ENCODE measurements at regions not wholly inside any gene's neighbourhood (a gene's known extent, or its start where the extent isn't known, plus 50 kb on each side); places are given as distances from the start of the nearest gene placed in this dataset.

GRCh38 chr5:7978991-7979390, 110.0 kb downstream of the MTRR start:
- Histone ChIP-seq H3K27ac (no peak overlapping the region), H3K4me3 (no peak overlapping the region)
- no peak for DNase-seq (ENCODE audit: low spot score)
- TF ChIP-seq, protein P1, sequence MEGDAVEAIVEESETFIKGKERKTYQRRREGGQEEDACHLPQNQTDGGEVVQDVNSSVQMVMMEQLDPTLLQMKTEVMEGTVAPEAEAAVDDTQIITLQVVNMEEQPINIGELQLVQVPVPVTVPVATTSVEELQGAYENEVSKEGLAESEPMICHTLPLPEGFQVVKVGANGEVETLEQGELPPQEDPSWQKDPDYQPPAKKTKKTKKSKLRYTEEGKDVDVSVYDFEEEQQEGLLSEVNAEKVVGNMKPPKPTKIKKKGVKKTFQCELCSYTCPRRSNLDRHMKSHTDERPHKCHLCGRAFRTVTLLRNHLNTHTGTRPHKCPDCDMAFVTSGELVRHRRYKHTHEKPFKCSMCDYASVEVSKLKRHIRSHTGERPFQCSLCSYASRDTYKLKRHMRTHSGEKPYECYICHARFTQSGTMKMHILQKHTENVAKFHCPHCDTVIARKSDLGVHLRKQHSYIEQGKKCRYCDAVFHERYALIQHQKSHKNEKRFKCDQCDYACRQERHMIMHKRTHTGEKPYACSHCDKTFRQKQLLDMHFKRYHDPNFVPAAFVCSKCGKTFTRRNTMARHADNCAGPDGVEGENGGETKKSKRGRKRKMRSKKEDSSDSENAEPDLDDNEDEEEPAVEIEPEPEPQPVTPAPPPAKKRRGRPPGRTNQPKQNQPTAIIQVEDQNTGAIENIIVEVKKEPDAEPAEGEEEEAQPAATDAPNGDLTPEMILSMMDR (IDR thresholded peaks at IDR 0.05): no peak

- no peak for DNase-seq (ENCODE audit: low spot score)
- no peak overlapping the region for H3K27ac ChIP-seq
- TF ChIP-seq, protein P1 (IDR thresholded peaks at IDR 0.05): no peak
Observed at GRCh38 chr5:7980881-7981280, 111.9 kb downstream of the MTRR start.

DNA sequence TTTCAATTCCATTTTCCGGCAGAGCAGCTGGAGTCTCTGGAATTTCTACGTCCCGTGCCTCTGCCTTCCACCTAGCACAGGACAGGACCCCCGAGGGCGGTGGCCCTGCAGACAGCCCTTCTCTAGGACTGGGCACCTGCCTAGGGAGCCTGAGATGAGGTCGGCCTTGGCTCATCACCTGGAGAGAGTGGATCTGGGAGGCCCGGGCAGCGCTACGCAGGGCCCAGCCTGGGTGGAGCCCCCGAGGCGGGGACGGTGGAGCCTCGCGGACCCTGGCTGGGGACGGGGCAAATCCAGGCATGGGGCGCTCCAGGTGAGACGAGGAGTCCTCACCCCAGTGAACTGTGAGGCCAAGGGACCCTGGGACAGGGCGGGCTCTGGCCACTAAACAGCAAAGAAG, 114.5 kb downstream of the MTRR start:
- H3K27ac ChIP-seq: no peak overlapping the region
- H3K4me3 ChIP-seq: no peak overlapping the region
- TF ChIP-seq, protein P1 (IDR thresholded peaks at IDR 0.05): no peak
- DNase-seq (ENCODE audit: low spot score): no peak

More at GRCh38 chr5:7980881-7981280, 111.9 kb downstream of the MTRR start:
- no peak overlapping the region for H3K4me3 ChIP-seq

DNA sequence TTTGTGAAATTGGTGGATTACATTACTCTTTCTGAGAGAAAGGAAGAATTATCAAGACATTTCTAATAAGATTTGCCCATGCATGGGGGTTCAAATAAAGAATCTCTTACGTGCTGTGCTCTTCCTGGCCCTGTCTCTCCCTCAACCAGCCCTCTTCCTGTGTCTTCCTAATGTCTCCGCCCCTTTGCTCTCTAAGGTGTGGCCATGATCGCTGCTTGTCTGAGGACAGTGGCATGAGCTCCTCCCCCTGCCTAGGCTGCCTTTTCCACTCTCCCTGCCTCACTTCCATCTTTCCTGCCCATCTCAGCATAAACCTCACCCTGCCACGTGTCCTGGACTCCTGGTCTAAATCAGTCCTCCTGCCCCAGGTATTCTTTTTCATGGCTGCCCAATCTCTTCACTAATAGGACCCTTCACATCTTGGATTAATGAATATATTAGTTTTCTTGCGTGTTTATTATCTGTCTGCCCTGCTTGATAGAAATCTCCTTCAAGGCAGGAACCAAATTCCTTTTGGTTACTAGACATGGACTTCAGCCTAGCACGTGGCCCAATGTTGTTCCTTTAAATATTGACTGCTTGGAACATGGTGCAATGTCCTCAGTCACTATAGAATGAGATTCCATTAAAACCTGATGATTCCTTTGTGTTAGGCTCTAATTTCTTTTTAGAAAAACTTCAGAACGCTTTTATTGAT, 122.3 kb downstream of the MTRR start:
- Histone ChIP-seq H3K4me3 (no peak overlapping the region), H3K27ac (no peak overlapping the region)
- TF ChIP-seq, protein P1 (IDR thresholded peaks at IDR 0.05): no peak
- DNase-seq (ENCODE audit: low spot score): no peak

- Histone ChIP-seq H3K27ac (no peak overlapping the region), H3K4me3 (no peak overlapping the region)
- no peak for DNase-seq (ENCODE audit: low spot score)
- TF ChIP-seq, protein P1 (IDR thresholded peaks at IDR 0.05): no peak
Observed at GRCh38 chr5:7995688-7996294, 126.8 kb downstream of the MTRR start.

DNA sequence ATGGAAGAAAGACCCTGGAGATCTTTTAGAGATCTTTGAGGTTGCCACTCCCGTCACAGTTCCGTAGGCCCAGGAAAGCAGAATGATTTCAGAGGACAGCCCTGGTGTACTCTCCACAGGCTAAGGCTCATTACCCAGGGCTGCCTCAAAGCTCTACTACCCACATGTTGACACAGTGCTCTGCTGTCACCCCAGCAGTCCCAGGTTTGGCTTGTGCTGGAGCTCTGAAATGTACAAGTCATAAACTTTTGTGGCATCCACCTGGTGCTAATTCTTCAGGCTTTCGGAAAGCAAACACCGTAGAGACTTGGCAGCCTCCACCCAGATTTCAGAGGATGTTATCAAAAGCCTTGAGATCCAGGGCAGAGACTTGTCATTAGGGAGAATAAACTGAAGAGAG, 136.5 kb downstream of the MTRR start:
- Histone ChIP-seq H3K27ac (no peak overlapping the region), H3K4me3 (no peak overlapping the region)
- DNase-seq (ENCODE audit: low spot score): no peak
- TF ChIP-seq, protein P1 (IDR thresholded peaks at IDR 0.05): no peak
